Psoas muscle (tissue), 7 donors: ENCODE measurements at regions not wholly inside any gene's neighbourhood (a gene's known extent, or its start where the extent isn't known, plus 50 kb on each side); places are given as distances from the start of the nearest gene placed in this dataset.

Experiments
- ATAC-seq, 4 donors: fragments of 200-7000 bp; cut with Tn5 transposase; one replicate each; pipeline ENCODE4 v1.9.1; 2020; ENCODE audit warnings: moderate library complexity in 3 of 4, mild to moderate bottlenecking in 2 of 4
- DNase-seq, 2 donors: peaks; one replicate each; pipeline ENCODE4 v3.0.0-alpha.2; 2020
- H3K27ac ChIP-seq: fragments of 200-600 bp; one replicate; pipeline ENCODE4 v1.8.0; 2022
- H3K27me3 ChIP-seq, 3 donors: fragments of 200-600 bp in 1 of 3; one replicate each; pipeline versions ENCODE4 v1.6.1 to v1.8.0; 2013 to 2022; ENCODE audit warnings: low read length in 2 of 3, mild to moderate bottlenecking in 2 of 3, moderate library complexity in 1 of 3; ENCODE audit not compliant: insufficient read depth in 3 of 3
- H3K36me3 ChIP-seq, 2 donors: fragments of 200-600 bp in 1 of 2; one replicate each; pipeline versions ENCODE4 v1.6.1 to v1.8.0; 2013 to 2022; ENCODE audit warnings: low read depth in 1 of 2, mild to moderate bottlenecking in 1 of 2, moderate library complexity in 1 of 2; ENCODE audit not compliant: insufficient read depth in 1 of 2
- H3K4me1 ChIP-seq: fragments of 200-600 bp; one replicate; pipeline ENCODE4 v1.8.0; 2022
- H3K4me3 ChIP-seq: fragments of 200-600 bp; one replicate; pipeline ENCODE4 v1.8.0; 2022; ENCODE audit warnings: mild to moderate bottlenecking
- H3K9me3 ChIP-seq: fragments of 200-600 bp; one replicate; pipeline ENCODE4 v1.8.0; 2022
- WGBS, 3 donors: extraction: QIAGEN DNeasy Blood & Tissue Kit; methylation state at CpG; one replicate each; pipeline versions ENCODE4 v1.1.6 to v1.1.7; 2013; 5-methylcytosine and 5-hydroxymethylcytosine counted together
- intact Hi-C, 2 donors: fragments of 100-400 bp; cut with DNase I; formaldehyde crosslinking; loops; one replicate each; pipeline versions ENCODE4 v1.11.0 to v1.14.2; 2022
- TF ChIP-seq, protein P1 (sequence below): fragments of 200-600 bp; IDR thresholded peaks from one replicate; pipeline ENCODE4 v1.8.0; 2022; ENCODE audit warnings: antibody characterized with exemption
- donor health status: healthy with polysubstance abuse.
- donor health status: DM: no; HTN: no; CAD: no; lungs with moderate emphysema.
- donor health status: Bipolar disorder and iron deficiency.
- donor health status: healthy.
- donor health status: DM: yes; HTN: yes; CAD: no.
- donor health status: DM: no; HTN: no; CAD: no.
- donor health status: DM: yes; HTN: yes; CAD: no.

DNA sequence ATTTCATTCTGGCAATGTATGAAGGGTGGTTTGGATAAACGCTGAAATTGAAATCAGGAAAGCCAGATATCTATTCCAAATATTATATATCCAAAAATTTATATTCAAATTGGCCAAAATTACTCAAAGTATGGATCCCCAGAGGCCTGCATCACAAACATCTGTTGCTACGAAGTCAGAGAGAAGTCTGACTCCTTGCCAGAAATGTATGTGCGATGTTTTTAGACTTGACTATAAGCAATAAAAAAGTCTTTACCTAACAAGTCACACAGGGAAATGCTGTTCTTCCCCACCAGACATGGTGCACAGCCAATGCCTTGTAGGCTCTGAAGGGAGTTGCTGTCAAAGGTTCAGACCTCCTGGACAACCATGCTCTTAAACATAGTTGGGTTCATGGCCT lies 533.1 kb downstream of the OTOL1 start:
- no peak overlapping the region for H3K27ac ChIP-seq
- 49 to 60% (median 50%) methylated on average over 3 of the region's 3 CpGs for WGBS, 3 donors
- no peaks in the 10 kb centered on the region for H3K4me1 ChIP-seq
- no peak for DNase-seq
- TF ChIP-seq, protein P1, sequence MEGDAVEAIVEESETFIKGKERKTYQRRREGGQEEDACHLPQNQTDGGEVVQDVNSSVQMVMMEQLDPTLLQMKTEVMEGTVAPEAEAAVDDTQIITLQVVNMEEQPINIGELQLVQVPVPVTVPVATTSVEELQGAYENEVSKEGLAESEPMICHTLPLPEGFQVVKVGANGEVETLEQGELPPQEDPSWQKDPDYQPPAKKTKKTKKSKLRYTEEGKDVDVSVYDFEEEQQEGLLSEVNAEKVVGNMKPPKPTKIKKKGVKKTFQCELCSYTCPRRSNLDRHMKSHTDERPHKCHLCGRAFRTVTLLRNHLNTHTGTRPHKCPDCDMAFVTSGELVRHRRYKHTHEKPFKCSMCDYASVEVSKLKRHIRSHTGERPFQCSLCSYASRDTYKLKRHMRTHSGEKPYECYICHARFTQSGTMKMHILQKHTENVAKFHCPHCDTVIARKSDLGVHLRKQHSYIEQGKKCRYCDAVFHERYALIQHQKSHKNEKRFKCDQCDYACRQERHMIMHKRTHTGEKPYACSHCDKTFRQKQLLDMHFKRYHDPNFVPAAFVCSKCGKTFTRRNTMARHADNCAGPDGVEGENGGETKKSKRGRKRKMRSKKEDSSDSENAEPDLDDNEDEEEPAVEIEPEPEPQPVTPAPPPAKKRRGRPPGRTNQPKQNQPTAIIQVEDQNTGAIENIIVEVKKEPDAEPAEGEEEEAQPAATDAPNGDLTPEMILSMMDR = no peak
- no peaks in the 10 kb centered on the region for H3K36me3 ChIP-seq
- intact Hi-C loops = no loop called here
- no peaks in the 10 kb centered on the region for H3K27me3 ChIP-seq
- H3K9me3 ChIP-seq = no peaks in the 10 kb centered on the region
- no peak for ATAC-seq
- no peak overlapping the region for H3K4me3 ChIP-seq

GRCh38 chr3:162034368-162034767 lies 537.8 kb downstream of the OTOL1 start:
- WGBS, 3 donors = 62 to 69% (median 65%) methylated on average over 2 of the region's 2 CpGs
- Histone ChIP-seq H3K9me3 (no peaks in the 10 kb centered on the region), H3K4me3 (no peak overlapping the region), H3K27me3 (no peaks in the 10 kb centered on the region), H3K36me3 (no peaks in the 10 kb centered on the region), H3K4me1 (no peaks in the 10 kb centered on the region), H3K27ac (no peak overlapping the region)
- no peak for ATAC-seq
- TF ChIP-seq, protein P1 = no peak
- no peak for DNase-seq
- intact Hi-C loops = no loop called here

- intact Hi-C loops = no loop called here
- no peak for ATAC-seq
- Histone ChIP-seq H3K9me3 (no peaks in the 10 kb centered on the region), H3K27me3 (no peaks in the 10 kb centered on the region), H3K4me3 (no peak overlapping the region), H3K4me1 (no peaks in the 10 kb centered on the region), H3K36me3 (no peaks in the 10 kb centered on the region), H3K27ac (no peak overlapping the region)
- 63 to 74% (median 69%) methylated on average over 1 of the region's 1 CpG for WGBS, 3 donors
- TF ChIP-seq, protein P1 = no peak
- no peak for DNase-seq
Observed at GRCh38 chr3:162041622-162042021, 545.0 kb downstream of the OTOL1 start.

- H3K4me1 ChIP-seq = no peaks in the 10 kb centered on the region
- DNase-seq (no peak), ATAC-seq (no peak)
- no peaks in the 10 kb centered on the region for H3K27me3 ChIP-seq
- H3K36me3 ChIP-seq = no peaks in the 10 kb centered on the region
- H3K9me3 ChIP-seq = no peaks in the 10 kb centered on the region
- intact Hi-C loops = no loop called here
- H3K4me3 ChIP-seq = no peak overlapping the region
- TF ChIP-seq, protein P1 = no peak
- H3K27ac ChIP-seq = no peak overlapping the region
Observed at GRCh38 chr3:162052636-162053035, 556.0 kb downstream of the OTOL1 start.

DNA sequence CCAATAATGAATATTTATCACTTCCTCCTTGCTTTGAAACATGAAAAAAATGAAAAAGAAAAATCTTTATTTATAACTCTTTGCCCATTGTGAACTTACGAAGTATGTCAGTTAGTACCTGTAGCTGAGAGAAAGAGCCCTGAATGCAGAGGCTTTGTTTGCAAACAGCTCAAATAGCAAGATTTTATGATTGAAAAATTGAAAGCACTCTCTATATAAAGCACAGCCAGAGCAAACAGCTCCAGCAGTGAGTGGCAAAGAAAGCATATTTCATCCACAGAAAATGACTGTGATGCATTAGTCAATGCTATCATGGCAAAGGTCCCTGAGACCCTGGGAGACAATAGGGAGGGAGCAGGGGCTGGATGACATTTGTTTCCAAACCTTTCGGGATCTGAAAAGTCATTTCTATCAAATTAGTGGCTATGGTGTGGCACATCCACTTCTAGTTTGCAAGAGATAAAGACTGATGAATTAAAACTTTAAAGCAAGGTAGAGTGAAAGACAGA lies 576.1 kb downstream of the OTOL1 start:
- ATAC-seq (no peak), DNase-seq (no peak)
- no peaks in the 10 kb centered on the region for H3K9me3 ChIP-seq
- intact Hi-C loops = no loop called here
- TF ChIP-seq, protein P1 = no peak
- no peaks in the 10 kb centered on the region for H3K4me1 ChIP-seq
- H3K4me3 ChIP-seq = no peak overlapping the region
- 64 to 79% (median 66%) methylated on average over 2 of the region's 2 CpGs for WGBS, 3 donors
- H3K27ac ChIP-seq = no peak overlapping the region
- no peaks in the 10 kb centered on the region for H3K36me3 ChIP-seq
- no peaks in the 10 kb centered on the region for H3K27me3 ChIP-seq
